Osteocyte (in vitro differentiated cells): ENCODE measurements at regions not wholly inside any gene's neighbourhood (a gene's known extent, or its start where the extent isn't known, plus 50 kb on each side); places are given as distances from the start of the nearest gene placed in this dataset.
"Not testable (repeated sequence)": the region's sequence is repeated elsewhere in the genome, so short reads cannot be mapped to it uniquely, and the experiment has no call there.

ENCODE experiments used
- DNase-seq: peaks from one replicate; pipeline ENCODE4 v3.0.0; 2021; ENCODE audit warnings: mixed read lengths; ENCODE audit not compliant: unreplicated experiment; ENCODE audit errors: extremely low spot score
- H3K27ac Mint-ChIP-seq: one replicate; pipeline ENCODE4 v1.8.0; 2021; ENCODE audit warnings: mild to moderate bottlenecking, mixed read lengths; ENCODE audit not compliant: unreplicated experiment
- H3K27me3 Mint-ChIP-seq: one replicate; pipeline ENCODE4 v1.8.0; 2021; ENCODE audit warnings: mixed read lengths; ENCODE audit not compliant: unreplicated experiment
- H3K36me3 Mint-ChIP-seq: one replicate; pipeline ENCODE4 v1.8.0; 2021; ENCODE audit warnings: mixed read lengths; ENCODE audit not compliant: unreplicated experiment
- H3K4me1 Mint-ChIP-seq: one replicate; pipeline ENCODE4 v1.8.0; 2021; ENCODE audit warnings: mixed read lengths; ENCODE audit not compliant: unreplicated experiment
- H3K4me3 Mint-ChIP-seq: one replicate; pipeline ENCODE4 v1.8.0; 2021; ENCODE audit warnings: mild to moderate bottlenecking, moderate library complexity, mixed read lengths; ENCODE audit not compliant: unreplicated experiment
- H3K9me3 Mint-ChIP-seq: one replicate; pipeline ENCODE4 v1.8.0; 2021; ENCODE audit warnings: mixed read lengths; ENCODE audit not compliant: unreplicated experiment
- CTCF ChIP-seq: fragments of 200-600 bp; sonication (generic); IDR thresholded peaks from 2 replicates; pipeline ENCODE4 v1.5.0; 2021; ENCODE audit warnings: antibody characterized with exemption, mild to moderate bottlenecking, moderate library complexity

GRCh38 chr6:154623391-154623790, 109.8 kb upstream of the SCAF8 start:
- peaks cover 19% of the 10 kb centered on the region for H3K4me1 Mint-ChIP-seq
- no peaks in the 10 kb centered on the region for H3K36me3 Mint-ChIP-seq
- TF ChIP-seq CTCF, result no peak
- no peaks in the 10 kb centered on the region for H3K27me3 Mint-ChIP-seq
- H3K9me3 Mint-ChIP-seq, result no peaks in the 10 kb centered on the region
- H3K27ac Mint-ChIP-seq, result no peak overlapping the region
- no peak for DNase-seq
- H3K4me3 Mint-ChIP-seq, result no peak overlapping the region

- Mint-ChIP-seq H3K27ac (no peak overlapping the region), H3K36me3 (no peaks in the 10 kb centered on the region), H3K9me3 (no peaks in the 10 kb centered on the region), H3K4me1 (peaks cover 18% of the 10 kb centered on the region), H3K4me3 (no peak overlapping the region), H3K27me3 (no peaks in the 10 kb centered on the region)
- DNase-seq, result no peak
- no peak for TF ChIP-seq CTCF
Observed at GRCh38 chr6:154624038-154624599, 109.1 kb upstream of the SCAF8 start.

- H3K4me3 Mint-ChIP-seq, H3K9me3 Mint-ChIP-seq, DNase-seq, H3K27me3 Mint-ChIP-seq, H3K36me3 Mint-ChIP-seq, H3K27ac Mint-ChIP-seq: not testable (repeated sequence)
- peaks cover 16% of the 10 kb centered on the region for H3K4me1 Mint-ChIP-seq
Observed at GRCh38 chr6:154624727-154625126, 108.5 kb upstream of the SCAF8 start.

GRCh38 chr6:154625721-154626120, 107.5 kb upstream of the SCAF8 start:
- no peaks in the 10 kb centered on the region for H3K9me3 Mint-ChIP-seq
- TF ChIP-seq CTCF, result no peak
- no peaks in the 10 kb centered on the region for H3K27me3 Mint-ChIP-seq
- H3K4me3 Mint-ChIP-seq, result no peak overlapping the region
- no peaks in the 10 kb centered on the region for H3K36me3 Mint-ChIP-seq
- H3K4me1 Mint-ChIP-seq, result peaks cover 16% of the 10 kb centered on the region
- no peak for DNase-seq
- no peak overlapping the region for H3K27ac Mint-ChIP-seq

- no peaks in the 10 kb centered on the region for H3K36me3 Mint-ChIP-seq
- TF ChIP-seq CTCF, result no peak
- no peaks in the 10 kb centered on the region for H3K27me3 Mint-ChIP-seq
- H3K9me3 Mint-ChIP-seq, result peaks cover 5% of the 10 kb centered on the region
- no peak for DNase-seq
- H3K27ac Mint-ChIP-seq, result no peak overlapping the region
- peaks cover 16% of the 10 kb centered on the region for H3K4me1 Mint-ChIP-seq
- H3K4me3 Mint-ChIP-seq, result no peak overlapping the region
Observed at GRCh38 chr6:154629127-154629526, 104.1 kb upstream of the SCAF8 start.

GRCh38 chr6:154632119-154632518, 101.1 kb upstream of the SCAF8 start:
- TF ChIP-seq CTCF, result no peak
- Mint-ChIP-seq H3K27ac (no peak overlapping the region), H3K9me3 (peaks cover 5% of the 10 kb centered on the region), H3K4me1 (no peaks in the 10 kb centered on the region), H3K27me3 (no peaks in the 10 kb centered on the region), H3K36me3 (no peaks in the 10 kb centered on the region), H3K4me3 (no peak overlapping the region)
- DNase-seq, result no peak
